SK-N-SH (cell line): ENCODE measurements at regions not wholly inside any gene's neighbourhood (a gene's known extent, or its start where the extent isn't known, plus 50 kb on each side); places are given as distances from the start of the nearest gene placed in this dataset.

Source experiments
- CTCF ChIA-PET: fragments of 300-600, 350-600 bp; formaldehyde crosslinking; extraction: SDS; loops from one replicate; lab custom pipeline; 2021; lab: Yijun Ruan, JAX
- POLR2A ChIA-PET: fragments of 350-600 bp; sonication (Branson Sonifier 250); formaldehyde crosslinking; extraction: SDS; loops from one replicate; lab custom pipeline; 2020; ENCODE audit warnings: antibody characterized with exemption, inconsistent platforms; lab: Yijun Ruan, JAX
- DNase-seq: peaks from one replicate; pipeline ENCODE4 v3.0.0; 2012
- H2AFZ ChIP-seq: fragments of 200-600 bp; sonication (generic); 2 replicates; pipeline ENCODE4 v1.8.1; 2016; ENCODE audit warnings: antibody characterized with exemption, mild to moderate bottlenecking, low read depth
- H3F3A ChIP-seq: fragments of 200-600 bp; sonication (generic); replicated peaks from 2 replicates; pipeline ENCODE3; 2016; ENCODE audit warnings: antibody characterized with exemption, mild to moderate bottlenecking; ENCODE audit not compliant: insufficient read depth
- H3K27ac ChIP-seq, 2 experiments: fragments of 200-500 bp in 1 of 2; fragments of 200-600 bp in 1 of 2; sonication (Bioruptor generic) in 1 of 2; sonication (generic), shearing (Covaris generic) in 1 of 2; 2 replicates each; pipeline versions ENCODE4 v1.5.1 to v1.6.1; 2014 to 2016; ENCODE audit warnings: low read depth in 2 of 2, inconsistent platforms in 1 of 2, low read length in 1 of 2, mild to moderate bottlenecking in 1 of 2, mixed read lengths in 1 of 2
- H3K27me3 ChIP-seq: fragments of 200-600 bp; sonication (generic), shearing (Covaris generic); 2 replicates; pipeline ENCODE4 v1.6.1; 2016; ENCODE audit warnings: mixed run types; ENCODE audit not compliant: insufficient read depth
- H3K36me3 ChIP-seq, 2 experiments: fragments of 200-500 bp in 1 of 2; fragments of 200-600 bp in 1 of 2; sonication (Bioruptor generic) in 1 of 2; sonication (generic) in 1 of 2; replicated peaks in 1 of 2; 2 replicates each; pipeline versions ENCODE3 to v1.5.1; 2014 to 2016; ENCODE audit warnings: low read length in 1 of 2, mild to moderate bottlenecking in 1 of 2; ENCODE audit not compliant: insufficient read depth in 2 of 2, control insufficient read depth in 1 of 2
- H3K4me1 ChIP-seq, 2 experiments: fragments of 200-500 bp in 1 of 2; fragments of 200-600 bp in 1 of 2; sonication (Bioruptor generic) in 1 of 2; sonication (generic), shearing (Covaris generic) in 1 of 2; 2 replicates each; pipeline versions ENCODE4 v1.5.1 to v1.6.1; 2014 to 2016; ENCODE audit warnings: low read depth in 1 of 2, low read length in 1 of 2, mixed run types in 1 of 2; ENCODE audit not compliant: insufficient read depth in 2 of 2, control insufficient read depth in 1 of 2
- H3K4me2 ChIP-seq: fragments of 200-600 bp; sonication (generic), shearing (Covaris generic); 2 replicates; pipeline ENCODE4 v1.6.1; 2017; ENCODE audit warnings: mixed run types
- H3K4me3 ChIP-seq, 2 experiments: fragments of 200-500 bp in 1 of 2; fragments of 200-600 bp in 1 of 2; sonication (Bioruptor generic) in 1 of 2; sonication (generic), shearing (Covaris generic) in 1 of 2; 2 replicates each; pipeline versions ENCODE4 v1.5.1 to v1.8.1; 2014 to 2016; ENCODE audit warnings: low read depth in 2 of 2, inconsistent platforms in 1 of 2, low read length in 1 of 2, mild to moderate bottlenecking in 1 of 2, mixed read lengths in 1 of 2, moderate library complexity in 1 of 2
- H3K79me2 ChIP-seq: fragments of 200-600 bp; sonication (generic); 2 replicates; pipeline ENCODE4 v1.8.1; 2017; ENCODE audit warnings: mild to moderate bottlenecking; ENCODE audit not compliant: insufficient read depth
- H3K9ac ChIP-seq: fragments of 200-600 bp; sonication (generic); 2 replicates; pipeline ENCODE4 v1.6.1; 2017; ENCODE audit warnings: mixed run types
- H3K9me2 ChIP-seq: fragments of 200-600 bp; sonication (generic); 2 replicates; pipeline ENCODE4 v1.6.1; 2017; ENCODE audit warnings: mixed run types
- H3K9me3 ChIP-seq: fragments of 200-600 bp; sonication (generic); 2 replicates; pipeline ENCODE4 v1.6.1; 2017; ENCODE audit warnings: mixed run types, mild to moderate bottlenecking, moderate library complexity
- H4K20me1 ChIP-seq: fragments of 200-600 bp; sonication (generic); 2 replicates; pipeline ENCODE4 v1.6.1; 2017; ENCODE audit warnings: mild to moderate bottlenecking, mixed run types; ENCODE audit not compliant: insufficient read depth
- CTCF ChIP-seq: fragments of 200-600 bp; sonication (generic); IDR thresholded peaks from 2 replicates; pipeline ENCODE4 v1.6.1; 2017; ENCODE audit warnings: antibody characterized with exemption, mild to moderate bottlenecking, moderate library complexity
- EZH2phosphoT487 ChIP-seq: fragments of 200-600 bp; sonication (generic); IDR thresholded peaks from 2 replicates; pipeline ENCODE4 v1.6.1; 2017; ENCODE audit warnings: low read depth, mixed run types, mild to moderate bottlenecking, antibody characterized with exemption, moderate library complexity, borderline replicate concordance
- FOSL2 ChIP-seq: IDR thresholded peaks from 2 replicates; pipeline ENCODE4 v1.4.0; 2012; ENCODE audit warnings: low read depth, mild to moderate bottlenecking, moderate library complexity, borderline replicate concordance
- FOXJ3 ChIP-seq: sonication (generic); formaldehyde crosslinking; IDR thresholded peaks from 2 replicates; pipeline ENCODE4 v1.5.1; 2020; ENCODE audit warnings: mild to moderate bottlenecking, missing genetic modification reagents
- FOXM1 ChIP-seq: IDR thresholded peaks from 2 replicates; pipeline ENCODE4 v1.4.0; 2012; ENCODE audit warnings: low read depth, mild to moderate bottlenecking
- GABPA ChIP-seq: IDR thresholded peaks from 2 replicates; pipeline ENCODE4 v1.4.0; 2012; ENCODE audit warnings: low read depth, mild to moderate bottlenecking
- IRF3 ChIP-seq: fragments of 150-350 bp; IDR thresholded peaks from 2 replicates; pipeline ENCODE4 v1.6.1; 2016; ENCODE audit warnings: mild to moderate bottlenecking, low read depth, low read length
- MXI1 ChIP-seq: IDR thresholded peaks from 2 replicates; pipeline ENCODE4 v1.6.1; 2012; ENCODE audit warnings: mild to moderate bottlenecking, low read depth, low read length, improper control_type of control experiment
- NFIC ChIP-seq: IDR thresholded peaks from 2 replicates; pipeline ENCODE4 v1.4.0; 2012; ENCODE audit warnings: borderline replicate concordance
- PBX3 ChIP-seq: IDR thresholded peaks from 2 replicates; pipeline ENCODE4; 2012
- RAD21 ChIP-seq: IDR thresholded peaks from 2 replicates; pipeline ENCODE4 v1.6.1; 2012; ENCODE audit warnings: mild to moderate bottlenecking, low read length
- SIN3A ChIP-seq: IDR thresholded peaks from 2 replicates; pipeline ENCODE4 v1.6.1; 2012; ENCODE audit warnings: low read depth, mild to moderate bottlenecking, low read length, moderate library complexity, borderline replicate concordance
- TAF1 ChIP-seq: IDR thresholded peaks from 2 replicates; pipeline ENCODE4 v1.6.1; 2012; ENCODE audit warnings: low read depth, mild to moderate bottlenecking, low read length, moderate library complexity, borderline replicate concordance
- USF2 ChIP-seq: fragments of 150-350 bp; IDR thresholded peaks from 2 replicates; pipeline ENCODE4 v1.6.1; 2017; ENCODE audit warnings: antibody characterized with exemption, low read length, low read depth, borderline replicate concordance
- YY1 ChIP-seq: IDR thresholded peaks from 2 replicates; pipeline ENCODE4 v1.4.0; 2012; ENCODE audit warnings: low read depth, mild to moderate bottlenecking
- ZBTB33 ChIP-seq: IDR thresholded peaks from 2 replicates; pipeline ENCODE4 v1.4.0; 2012; ENCODE audit warnings: low read depth, borderline replicate concordance
- WGBS: methylation state at CpG from one replicate; pipeline ENCODE4 v1.1.6; 2017; ENCODE audit warnings: low lambda C conversion rate; 5-methylcytosine and 5-hydroxymethylcytosine counted together

GRCh38 chr10:90289037-90289436 is 568.8 kb downstream of the HTR7 start (continued):
- no peak for TF ChIP-seq USF2
- no peak for TF ChIP-seq ZBTB33
- no peak for TF ChIP-seq FOXJ3 (CRISPR knock-in tag)
- TF ChIP-seq EZH2phosphoT487, result no peak

- Histone ChIP-seq H4K20me1 (no peaks in the 10 kb centered on the region), H3F3A (no peaks in the 10 kb centered on the region), H3K27ac (no peak overlapping the region), H3K9me2 (no peaks in the 10 kb centered on the region), H2AFZ (no peak overlapping the region), H3K79me2 (no peaks in the 10 kb centered on the region), H3K27me3 (no peaks in the 10 kb centered on the region; the same call in 1 of the 2 replicates), H3K36me3 (no peaks in the 10 kb centered on the region), H3K9ac (no peak overlapping the region), H3K9me3 (no peaks in the 10 kb centered on the region), H3K4me3 (no peak overlapping the region), H3K4me2 (no peak overlapping the region), H3K4me1 (no peaks in the 10 kb centered on the region)
- DNase-seq, result no peak
- ChIA-PET CTCF (no interaction called here), POLR2A (no interaction called here)
- no peak for TF ChIP-seq FOXM1
- no peak for TF ChIP-seq RAD21
- no peak for TF ChIP-seq GABPA
- no peak for TF ChIP-seq FOSL2
- no peak for TF ChIP-seq TAF1
- no peak for TF ChIP-seq YY1
- TF ChIP-seq MXI1, result no peak
- no peak for TF ChIP-seq ZBTB33
- TF ChIP-seq NFIC, result no peak
- no peak for TF ChIP-seq CTCF
- TF ChIP-seq PBX3, result no peak
- no peak for TF ChIP-seq USF2
- no peak for TF ChIP-seq IRF3
- no peak for TF ChIP-seq SIN3A
- WGBS, result 10% methylated on average over 4 of the region's 4 CpGs
Observed at GRCh38 chr10:90293616-90294015, 564.2 kb downstream of the HTR7 start.
